Small intestine (tissue), 7 donors: ENCODE measurements at regions not wholly inside any gene's neighbourhood (a gene's known extent, or its start where the extent isn't known, plus 50 kb on each side); places are given as distances from the start of the nearest gene placed in this dataset.

ENCODE experiments used
- DNase-seq, 2 donors: peaks; one replicate each; pipeline versions ENCODE4 v3.0.0 to v3.0.0-alpha.2; 2013
- FAIRE-seq: peaks from 2 replicates; lab custom pipeline; 2012; peaks lifted over from hg19 to GRCh38; lab: Jason Lieb, UNC
- H3K27ac ChIP-seq, 3 donors: one replicate each; pipeline ENCODE4 v1.5.1; 2013; ENCODE audit warnings: low read length in 2 of 3, mild to moderate bottlenecking in 2 of 3, control low read depth in 1 of 3, inconsistent platforms in 1 of 3, low read depth in 1 of 3, moderate library complexity in 1 of 3
- H3K27me3 ChIP-seq, 3 donors: one replicate each; pipeline ENCODE4 v1.6.1; 2013; ENCODE audit warnings: low read length in 3 of 3, inconsistent platforms in 1 of 3; ENCODE audit not compliant: control insufficient read depth in 3 of 3, insufficient read depth in 3 of 3
- H3K36me3 ChIP-seq, 3 donors: one replicate each; pipeline ENCODE4 v1.6.1; 2013; ENCODE audit warnings: low read length in 3 of 3, inconsistent platforms in 1 of 3, low read depth in 1 of 3, mild to moderate bottlenecking in 1 of 3, moderate library complexity in 1 of 3; ENCODE audit not compliant: control insufficient read depth in 3 of 3, insufficient read depth in 2 of 3
- H3K4me1 ChIP-seq, 3 donors: one replicate each; pipeline ENCODE4 v1.6.1; 2013; ENCODE audit warnings: low read length in 2 of 3, inconsistent platforms in 1 of 3, low read depth in 1 of 3, mild to moderate bottlenecking in 1 of 3, moderate library complexity in 1 of 3; ENCODE audit not compliant: control insufficient read depth in 3 of 3, insufficient read depth in 2 of 3
- H3K4me3 ChIP-seq, 3 donors: one replicate each; pipeline ENCODE4 v1.5.1; 2013; ENCODE audit warnings: low read length in 3 of 3, control low read depth in 1 of 3, inconsistent platforms in 1 of 3, low read depth in 1 of 3, mild to moderate bottlenecking in 1 of 3, moderate library complexity in 1 of 3
- H3K9me3 ChIP-seq, 2 donors: one replicate each; pipeline ENCODE4 v1.6.1; 2013; ENCODE audit warnings: low read depth in 1 of 2, low read length in 1 of 2; ENCODE audit not compliant: control insufficient read depth in 2 of 2, insufficient read depth in 1 of 2
- WGBS, 3 donors: extraction: QIAGEN DNeasy Blood & Tissue Kit; methylation state at CpG; one replicate each; pipeline ENCODE4 v1.1.7; 2013; 5-methylcytosine and 5-hydroxymethylcytosine counted together
- donor health status: healthy with polysubstance abuse.
- donor health status: control.
- donor health status: control.
- donor health status: Bipolar disorder and iron deficiency.
- donor health status: healthy.

- FAIRE-seq (no peak), DNase-seq (peak; percentile 39 to 83)
- Histone ChIP-seq H3K27me3 (no peaks in the 10 kb centered on the region), H3K9me3 (no peaks in the 10 kb centered on the region), H3K36me3 (no peaks in the 10 kb centered on the region), H3K4me1 (peaks cover 0 to 23% (median 4%) of the 10 kb centered on the region in 3 donors), H3K27ac (peak overlapping the region in 1 of 3 donors; percentile 29), H3K4me3 (no peak overlapping the region)
- WGBS, 3 donors = 15 to 58% (median 36%) methylated on average over 16 of the region's 16 CpGs
Observed at GRCh38 chr12:93127582-93128331, 198.7 kb upstream of the EEA1 start.

- no peak for DNase-seq
- no peaks in the 10 kb centered on the region for H3K36me3 ChIP-seq
- FAIRE-seq = no peak
- WGBS, 3 donors = 43 to 78% (median 57%) methylated on average over 6 of the region's 6 CpGs
- H3K9me3 ChIP-seq = no peaks in the 10 kb centered on the region
- H3K4me1 ChIP-seq = peaks cover 0 to 21% (median 4%) of the 10 kb centered on the region in 3 donors
- peak overlapping the region in 1 of 3 donors; percentile 29 for H3K27ac ChIP-seq
- H3K4me3 ChIP-seq = no peak overlapping the region
- H3K27me3 ChIP-seq = no peaks in the 10 kb centered on the region
Observed at GRCh38 chr12:93128332-93128707, 199.2 kb upstream of the EEA1 start.

- Histone ChIP-seq H3K9me3 (no peaks in the 10 kb centered on the region), H3K4me3 (no peak overlapping the region), H3K36me3 (no peaks in the 10 kb centered on the region), H3K27ac (no peak overlapping the region), H3K4me1 (peaks cover 0 to 29% (median 11%) of the 10 kb centered on the region in 3 donors), H3K27me3 (no peaks in the 10 kb centered on the region)
- FAIRE-seq (no peak), DNase-seq (no peak)
- 74 to 88% (median 85%) methylated on average over 4 of the region's 4 CpGs for WGBS, 3 donors
Observed at GRCh38 chr12:93130366-93131054, 201.4 kb upstream of the EEA1 start.

GRCh38 chr12:93133361-93133760 is 204.3 kb upstream of the EEA1 start:
- no peaks in the 10 kb centered on the region for H3K9me3 ChIP-seq
- no peak overlapping the region for H3K4me3 ChIP-seq
- DNase-seq (no peak), FAIRE-seq (no peak)
- no peaks in the 10 kb centered on the region for H3K36me3 ChIP-seq
- H3K27me3 ChIP-seq = no peaks in the 10 kb centered on the region
- 92 to 95% (median 95%) methylated on average over 5 of the region's 5 CpGs for WGBS, 3 donors
- peaks cover 0 to 19% (median 8%) of the 10 kb centered on the region in 3 donors for H3K4me1 ChIP-seq
- H3K27ac ChIP-seq = no peak overlapping the region

GRCh38 chr12:93134175-93134890 is 205.2 kb upstream of the EEA1 start:
- FAIRE-seq = no peak
- Histone ChIP-seq H3K9me3 (no peaks in the 10 kb centered on the region), H3K4me3 (no peak overlapping the region), H3K36me3 (no peaks in the 10 kb centered on the region), H3K27ac (peak overlapping the region in 1 of 3 donors; percentile 18), H3K27me3 (no peaks in the 10 kb centered on the region), H3K4me1 (peaks cover 0 to 20% (median 8%) of the 10 kb centered on the region in 3 donors)
- WGBS, 3 donors = 84 to 90% (median 87%) methylated on average over 6 of the region's 6 CpGs
- DNase-seq = no peak

- Histone ChIP-seq H3K27ac (peak overlapping the region in 2 of 3 donors; percentile 18 to 42), H3K36me3 (no peaks in the 10 kb centered on the region), H3K4me3 (no peak overlapping the region), H3K4me1 (peaks cover 0 to 21% (median 8%) of the 10 kb centered on the region in 3 donors), H3K9me3 (no peaks in the 10 kb centered on the region), H3K27me3 (no peaks in the 10 kb centered on the region)
- 86 to 89% (median 88%) methylated on average over 3 of the region's 3 CpGs for WGBS, 3 donors
- no peak for FAIRE-seq
- DNase-seq = no peak
Observed at GRCh38 chr12:93134893-93135285, 205.8 kb upstream of the EEA1 start.

- peaks cover 0 to 21% (median 8%) of the 10 kb centered on the region in 3 donors for H3K4me1 ChIP-seq
- H3K36me3 ChIP-seq = no peaks in the 10 kb centered on the region
- H3K27me3 ChIP-seq = no peaks in the 10 kb centered on the region
- peak overlapping the region; percentile 14 to 42 (median 18) for H3K27ac ChIP-seq
- DNase-seq (no peak), FAIRE-seq (no peak)
- WGBS, 3 donors = 58 to 76% (median 64%) methylated on average over 6 of the region's 6 CpGs
- H3K9me3 ChIP-seq = no peaks in the 10 kb centered on the region
- no peak overlapping the region for H3K4me3 ChIP-seq
Observed at GRCh38 chr12:93135286-93136239, 206.5 kb upstream of the EEA1 start.
